ENCODE measurements at regions not wholly inside any gene's neighbourhood (a gene's known extent, or its start where the extent isn't known, plus 50 kb on each side); places are given as distances from the start of the nearest gene placed in this dataset.
A peak's percentile ranks its signal among the peaks of the same experiment; 100 is the strongest.

GRCh38 chr1:58156124-58156468 lies 390.4 kb downstream of the OMA1 start:
- Histone ChIP-seq H3K4me3 (no peak overlapping the region), H3K9me2 (ENCODE audit: insufficient read depth) (no peaks in the 10 kb centered on the region), H3K79me2 (ENCODE audit: insufficient read depth) (no peaks in the 10 kb centered on the region), H3K9me3 (ENCODE audit: low read depth) (no peaks in the 10 kb centered on the region), H3K4me1 (ENCODE audit: insufficient read depth) (no peaks in the 10 kb centered on the region), H2AFZ (no peak overlapping the region), H3K9ac (no peak overlapping the region), H4K20me1 (ENCODE audit: insufficient read depth) (no peaks in the 10 kb centered on the region), H3K27me3 (replicated peaks; ENCODE audit: insufficient read depth) (no peaks in the 10 kb centered on the region), H3F3A (ENCODE audit: insufficient read depth) (no peaks in the 10 kb centered on the region), H3K36me3 (ENCODE audit: low read depth) (no peaks in the 10 kb centered on the region), H3K4me2 (ENCODE audit: unreplicated experiment) (no peak overlapping the region), H3K27ac (no peak overlapping the region)
- in situ Hi-C loops (cut with MboI) = loop anchor here (25.0 kb wide), 1 partner anchor 1319 kb away; no protein-coding TSS in a partner anchor
- 33 to 39% methylated on average over 1 of the region's 1 CpG for WGBS, 2 experiments (ENCODE audit: low coverage in 1 of 2, low lambda C conversion rate in 2 of 2, missing lambda C conversion rate in 2 of 2)
- no peak for DNase-seq
- TF ChIP-seq EZH2 (IDR thresholded peaks at IDR 0.05; ENCODE audit: insufficient read depth, poor library complexity, severe bottlenecking) = no peak
- TF ChIP-seq EZH2phosphoT487 (IDR thresholded peaks at IDR 0.05; ENCODE audit: insufficient read depth, low read depth) = no peak

GRCh38 chr1:58155418-58156123 lies 391.0 kb downstream of the OMA1 start:
- Histone ChIP-seq H3K36me3 (ENCODE audit: low read depth) (no peaks in the 10 kb centered on the region), H3K27ac (no peak overlapping the region), H3K9ac (no peak overlapping the region), H3K9me2 (ENCODE audit: insufficient read depth) (no peaks in the 10 kb centered on the region), H3K4me2 (ENCODE audit: unreplicated experiment) (no peak overlapping the region), H3K27me3 (replicated peaks; ENCODE audit: insufficient read depth) (no peaks in the 10 kb centered on the region), H2AFZ (no peak overlapping the region), H3K4me3 (no peak overlapping the region), H3F3A (ENCODE audit: insufficient read depth) (no peaks in the 10 kb centered on the region), H4K20me1 (ENCODE audit: insufficient read depth) (no peaks in the 10 kb centered on the region), H3K79me2 (ENCODE audit: insufficient read depth) (no peaks in the 10 kb centered on the region), H3K4me1 (ENCODE audit: insufficient read depth) (no peaks in the 10 kb centered on the region), H3K9me3 (ENCODE audit: low read depth) (no peaks in the 10 kb centered on the region)
- peak; percentile 35 for DNase-seq
- in situ Hi-C loops (cut with MboI) = loop anchor here (25.0 kb wide), 1 partner anchor 1318 kb away; no protein-coding TSS in a partner anchor
- TF ChIP-seq EZH2phosphoT487 (IDR thresholded peaks at IDR 0.05; ENCODE audit: insufficient read depth, low read depth) = no peak
- TF ChIP-seq EZH2 (IDR thresholded peaks at IDR 0.05; ENCODE audit: insufficient read depth, poor library complexity, severe bottlenecking) = no peak
- WGBS, 2 experiments (ENCODE audit: low coverage in 1 of 2, low lambda C conversion rate in 2 of 2, missing lambda C conversion rate in 2 of 2) = 13 to 15% methylated on average over 7 of the region's 7 CpGs

DNA sequence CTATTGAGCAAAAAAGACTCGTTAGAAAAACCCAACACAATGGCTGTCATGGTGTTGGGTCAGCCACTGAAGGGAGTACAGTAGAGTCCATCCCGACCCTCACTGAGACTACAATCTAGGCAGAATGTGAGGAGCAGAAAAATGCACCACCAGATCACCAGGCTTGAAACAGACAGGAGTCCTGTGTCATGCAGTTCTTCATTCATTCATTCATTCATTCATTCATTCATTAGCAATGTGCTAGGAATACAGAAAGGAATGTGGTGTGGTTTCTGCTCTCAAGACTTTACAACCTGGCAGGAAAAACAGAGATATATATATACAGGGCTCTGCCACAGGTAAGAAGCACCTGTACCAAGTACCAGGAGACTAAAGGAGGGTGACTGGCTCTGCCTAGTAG lies 392.3 kb downstream of the OMA1 start:
- no peaks in the 10 kb centered on the region for H3K4me1 ChIP-seq (ENCODE audit: insufficient read depth)
- no peak for DNase-seq
- no peak overlapping the region for H2AFZ ChIP-seq
- no peaks in the 10 kb centered on the region for H3K27me3 ChIP-seq (replicated peaks; ENCODE audit: insufficient read depth)
- no peak overlapping the region for H3K4me2 ChIP-seq (ENCODE audit: unreplicated experiment)
- in situ Hi-C loops (cut with MboI) = loop anchor here (25.0 kb wide), 1 partner anchor 1317 kb away; no protein-coding TSS in a partner anchor
- no peaks in the 10 kb centered on the region for H3K9me3 ChIP-seq (ENCODE audit: low read depth)
- H3K9me2 ChIP-seq (ENCODE audit: insufficient read depth) = no peaks in the 10 kb centered on the region
- H3F3A ChIP-seq (ENCODE audit: insufficient read depth) = no peaks in the 10 kb centered on the region
- 2 to 3% methylated on average over 2 of the region's 2 CpGs for WGBS, 2 experiments (ENCODE audit: low coverage in 1 of 2, low lambda C conversion rate in 2 of 2, missing lambda C conversion rate in 2 of 2)
- H3K9ac ChIP-seq = no peak overlapping the region
- no peak overlapping the region for H3K4me3 ChIP-seq
- no peak for TF ChIP-seq EZH2phosphoT487 (IDR thresholded peaks at IDR 0.05; ENCODE audit: insufficient read depth, low read depth)
- TF ChIP-seq EZH2 (IDR thresholded peaks at IDR 0.05; ENCODE audit: insufficient read depth, poor library complexity, severe bottlenecking) = no peak
- H3K27ac ChIP-seq = no peak overlapping the region
- no peaks in the 10 kb centered on the region for H4K20me1 ChIP-seq (ENCODE audit: insufficient read depth)
- no peaks in the 10 kb centered on the region for H3K36me3 ChIP-seq (ENCODE audit: low read depth)
- H3K79me2 ChIP-seq (ENCODE audit: insufficient read depth) = no peaks in the 10 kb centered on the region

DNA sequence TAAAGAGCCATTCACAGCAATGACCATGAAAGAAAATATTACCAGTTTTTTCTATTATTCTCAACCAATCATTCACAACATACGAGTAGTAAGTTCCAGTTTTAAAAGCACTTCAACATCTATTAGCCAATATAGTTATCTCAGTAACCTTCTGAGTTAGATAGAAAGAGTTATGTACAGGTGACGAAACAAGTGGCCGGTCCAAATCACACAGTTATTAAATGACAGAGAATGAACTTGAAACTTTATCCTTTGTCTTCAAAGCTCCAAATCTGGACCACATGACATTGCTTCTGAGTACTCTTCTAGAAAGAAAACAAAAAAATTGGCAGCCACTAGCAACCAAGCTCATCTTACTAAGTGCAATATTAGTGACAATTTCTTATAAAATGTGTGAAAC lies 393.8 kb downstream of the OMA1 start:
- Histone ChIP-seq H3K9me2 (ENCODE audit: insufficient read depth) (no peaks in the 10 kb centered on the region), H3K9ac (no peak overlapping the region), H3K79me2 (ENCODE audit: insufficient read depth) (no peaks in the 10 kb centered on the region), H3K4me1 (ENCODE audit: insufficient read depth) (no peaks in the 10 kb centered on the region), H3K4me3 (no peak overlapping the region), H3K36me3 (ENCODE audit: low read depth) (no peaks in the 10 kb centered on the region), H4K20me1 (ENCODE audit: insufficient read depth) (no peaks in the 10 kb centered on the region), H3K4me2 (ENCODE audit: unreplicated experiment) (no peak overlapping the region), H3K27me3 (replicated peaks; ENCODE audit: insufficient read depth) (no peaks in the 10 kb centered on the region), H2AFZ (no peak overlapping the region), H3K27ac (no peak overlapping the region), H3K9me3 (ENCODE audit: low read depth) (no peaks in the 10 kb centered on the region), H3F3A (ENCODE audit: insufficient read depth) (no peaks in the 10 kb centered on the region)
- DNase-seq = no peak
- no peak for TF ChIP-seq EZH2phosphoT487 (IDR thresholded peaks at IDR 0.05; ENCODE audit: insufficient read depth, low read depth)
- no peak for TF ChIP-seq EZH2 (IDR thresholded peaks at IDR 0.05; ENCODE audit: insufficient read depth, poor library complexity, severe bottlenecking)
- 40 to 46% methylated on average over 3 of the region's 3 CpGs for WGBS, 2 experiments (ENCODE audit: low coverage in 1 of 2, low lambda C conversion rate in 2 of 2, missing lambda C conversion rate in 2 of 2)
- in situ Hi-C loops (cut with MboI) = loop anchor here (25.0 kb wide), 1 partner anchor 1315 kb away; no protein-coding TSS in a partner anchor
